Hematopoietic multipotent progenitor cell treated with erythropoietin and hydrocortisone succinate and interleukin-3 and kit ligand, for 15 days (in vitro differentiated cells): ENCODE measurements at regions not wholly inside any gene's neighbourhood (a gene's known extent, or its start where the extent isn't known, plus 50 kb on each side); places are given as distances from the start of the nearest gene placed in this dataset.
"Not testable (repeated sequence)": the region's sequence is repeated elsewhere in the genome, so short reads cannot be mapped to it uniquely, and the experiment has no call there.

Experiments
- DNase-seq: peaks from one replicate; pipeline ENCODE4 v3.0.0-alpha.2; 2015; ENCODE audit warnings: low spot score

DNA sequence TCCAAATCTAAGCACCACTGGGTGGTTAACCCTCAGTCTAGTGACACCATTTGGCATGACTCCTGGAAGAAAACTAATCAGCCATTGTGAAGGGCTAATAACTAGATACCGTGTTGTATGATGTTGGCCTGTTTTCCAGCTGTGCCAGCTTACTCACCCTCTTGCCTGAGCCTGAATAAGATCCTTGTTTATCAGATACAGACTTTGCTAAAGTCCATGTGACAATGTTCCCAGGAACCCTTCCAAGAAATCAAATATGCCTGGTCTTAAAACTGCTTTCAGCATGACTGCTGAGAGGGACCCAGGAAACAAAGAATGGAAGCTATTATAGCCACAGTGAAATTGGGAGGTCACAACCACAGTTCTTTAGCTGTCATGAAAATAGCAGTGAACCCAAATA lies 640.8 kb upstream of the INTU start:
- no peak for DNase-seq

- no peak for DNase-seq
Observed at GRCh38 chr4:126992910-126993309, 639.8 kb upstream of the INTU start.

DNA sequence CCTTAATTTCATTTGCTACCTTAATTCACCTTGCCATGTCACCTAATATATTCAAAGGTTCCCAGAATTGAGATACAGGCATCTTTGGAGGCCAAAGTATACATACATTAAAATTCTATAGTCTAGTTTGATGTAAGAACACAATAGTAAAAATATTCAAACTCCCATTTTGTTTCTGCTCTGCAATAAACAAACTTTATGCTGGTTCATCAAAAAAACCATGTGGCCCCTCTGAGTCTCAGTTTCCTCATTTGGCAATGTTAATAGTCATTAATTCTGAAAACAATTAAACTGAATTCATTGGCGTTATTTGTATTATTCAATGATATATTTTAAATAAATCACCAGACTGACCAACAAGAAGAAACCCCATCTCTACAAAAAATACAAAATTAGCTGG lies 639.4 kb upstream of the INTU start:
- DNase-seq, result no peak

DNA sequence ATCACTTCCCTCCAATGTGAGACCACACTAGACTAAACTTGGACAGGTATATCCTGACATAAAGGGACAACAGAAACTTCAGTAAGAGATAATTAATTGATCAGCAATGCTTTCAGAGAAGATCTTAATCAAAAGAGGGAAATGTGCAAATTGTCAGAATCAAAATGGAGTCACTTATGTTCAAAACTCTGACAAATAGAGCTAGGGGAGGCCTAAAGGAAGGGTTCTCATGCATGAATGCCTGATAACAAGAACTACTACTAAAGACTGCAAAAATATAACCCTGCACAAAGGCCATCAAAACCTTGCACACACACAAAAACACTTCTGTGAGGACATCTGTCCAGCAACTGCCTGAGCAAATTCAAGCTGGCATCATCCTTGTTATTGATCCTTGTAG lies 637.5 kb upstream of the INTU start:
- no peak for DNase-seq

DNA sequence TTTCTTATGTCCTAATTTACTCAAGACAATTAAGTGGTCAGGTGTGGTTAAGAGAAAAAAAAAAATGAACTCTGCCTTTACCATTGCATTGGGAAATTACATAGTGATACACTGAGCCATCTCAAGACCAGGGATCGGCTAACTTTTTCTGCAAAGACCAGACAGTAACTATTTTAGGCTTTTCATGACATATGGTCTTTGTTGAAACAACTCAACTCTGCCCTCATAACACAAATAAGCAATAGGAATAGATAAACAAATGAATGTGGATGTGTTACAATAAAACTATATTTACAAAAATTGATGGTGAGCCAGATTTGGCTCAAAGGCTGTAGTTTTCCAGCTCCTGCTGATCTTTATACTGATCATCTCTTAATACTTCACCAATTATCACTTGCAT lies 632.6 kb upstream of the INTU start:
- no peak for DNase-seq

DNA sequence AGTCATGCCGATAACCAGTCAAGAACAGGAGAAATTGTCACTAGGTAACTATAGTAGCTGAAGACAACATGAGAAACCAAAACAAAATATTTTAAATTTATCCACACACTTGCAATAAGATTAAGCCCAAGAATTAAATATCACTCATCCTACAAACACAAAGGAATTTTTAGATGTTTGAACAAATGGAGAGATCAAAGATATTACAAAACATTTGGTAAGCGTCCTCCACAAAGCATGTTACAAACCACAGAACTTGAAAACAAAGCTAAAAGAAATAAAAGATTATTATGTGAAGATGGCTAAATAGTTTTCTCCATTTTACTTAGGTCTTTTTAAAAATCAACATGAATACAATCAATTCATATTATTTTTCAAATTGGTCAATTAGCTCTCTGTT lies 631.9 kb upstream of the INTU start:
- DNase-seq, result no peak

DNA sequence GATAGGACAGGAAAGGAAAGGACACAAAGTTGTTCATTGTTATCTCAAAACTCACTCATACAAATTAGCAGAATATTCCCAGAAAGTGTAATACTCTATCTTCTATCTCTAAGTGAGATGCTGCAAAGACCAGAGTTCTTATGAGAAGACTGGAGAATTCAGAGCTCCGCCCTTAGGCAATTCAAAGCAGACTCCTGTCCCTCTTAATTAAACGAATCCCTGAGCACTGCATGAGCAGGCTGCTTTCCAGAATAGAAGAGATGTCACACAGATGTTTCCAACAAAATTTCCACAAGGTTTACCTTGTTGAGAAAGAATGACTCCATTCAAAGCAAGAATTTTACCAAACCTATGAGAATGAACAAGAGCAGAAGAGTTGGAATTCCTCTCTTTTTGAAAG lies 630.8 kb upstream of the INTU start:
- DNase-seq, result no peak

DNA sequence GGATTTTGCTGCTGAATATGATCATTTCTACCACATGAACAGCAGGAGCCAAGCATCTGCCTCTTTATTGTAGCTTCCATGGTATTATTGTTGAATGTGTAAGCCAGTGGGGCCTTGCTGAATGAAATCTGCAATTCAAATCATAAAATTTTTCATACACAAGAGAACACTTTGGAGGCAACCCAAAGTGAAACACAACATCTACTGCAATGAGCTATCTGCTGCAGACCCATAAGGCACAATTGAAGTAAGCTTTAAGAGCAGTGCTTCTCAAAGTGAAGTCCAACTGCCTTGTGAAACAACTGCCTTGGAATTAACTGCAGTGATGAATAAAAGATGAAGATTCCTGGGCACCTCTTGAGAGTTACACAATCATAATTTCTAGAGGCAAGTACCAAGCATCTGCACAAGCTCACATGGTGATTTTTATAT lies 626.3 kb upstream of the INTU start:
- no peak for DNase-seq

DNA sequence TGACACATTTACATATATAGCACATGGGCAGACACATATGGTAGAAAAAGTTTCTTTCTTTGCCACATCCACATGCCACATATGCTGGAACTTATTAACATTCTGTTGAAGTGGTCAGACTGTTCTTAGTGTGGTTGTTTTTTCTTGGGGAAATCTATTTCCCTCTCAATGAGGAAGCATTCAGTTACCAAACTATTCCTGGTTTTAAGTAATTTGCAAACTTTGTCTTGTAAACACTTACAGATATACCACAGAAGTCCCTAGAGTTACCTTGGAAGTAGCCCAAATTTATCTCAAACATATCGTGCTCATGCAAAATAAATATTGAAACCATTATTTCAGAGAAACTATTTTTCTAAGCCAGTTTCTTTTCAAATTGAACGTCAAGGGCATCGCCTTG lies 625.5 kb upstream of the INTU start:
- DNase-seq, result no peak

DNA sequence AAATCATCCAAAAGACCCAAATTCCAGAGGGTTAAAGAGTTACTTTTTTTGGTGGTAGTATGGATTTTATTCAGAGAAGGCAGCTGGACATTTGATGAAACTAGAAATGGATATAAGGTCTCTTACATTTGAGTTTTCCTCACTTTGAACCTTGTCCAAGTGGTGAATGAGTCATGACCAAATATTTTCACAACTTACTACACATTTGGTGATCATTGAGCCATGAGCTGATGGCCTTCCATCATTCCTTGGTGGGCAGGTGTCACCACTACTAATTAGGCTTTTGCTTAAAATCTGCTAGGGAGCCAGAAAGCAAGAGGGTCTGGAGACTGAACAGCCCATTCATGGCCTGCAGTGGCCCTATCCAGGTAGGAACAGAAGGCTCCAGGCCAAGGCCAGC lies 620.2 kb upstream of the INTU start:
- DNase-seq, result no peak

- DNase-seq, result no peak
Observed at GRCh38 chr4:127015667-127016117, 617.1 kb upstream of the INTU start.

DNA sequence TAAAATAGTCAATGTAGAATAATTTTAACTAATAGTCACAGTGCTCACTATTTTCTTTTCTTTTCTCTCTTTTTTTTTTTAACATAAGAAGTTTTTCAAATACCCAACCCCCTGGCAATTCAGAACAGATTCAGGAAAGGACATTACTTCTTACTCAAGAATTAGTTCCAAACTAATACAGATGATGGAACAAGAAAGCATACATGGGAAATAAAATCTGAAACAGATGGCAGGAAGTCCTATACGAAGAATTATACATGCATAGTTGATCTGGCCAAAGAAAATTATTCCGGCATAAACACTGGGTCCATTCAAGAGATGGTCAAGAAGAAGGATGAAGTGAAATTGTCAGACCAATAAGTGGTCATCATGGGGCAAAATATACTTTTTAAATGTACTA lies 614.4 kb upstream of the INTU start:
- no peak for DNase-seq

GRCh38 chr4:127020831-127021230 lies 611.9 kb upstream of the INTU start:
- DNase-seq, result not testable (repeated sequence)

- DNase-seq, result no peak
Observed at GRCh38 chr4:127036296-127036695, 596.5 kb upstream of the INTU start.

DNA sequence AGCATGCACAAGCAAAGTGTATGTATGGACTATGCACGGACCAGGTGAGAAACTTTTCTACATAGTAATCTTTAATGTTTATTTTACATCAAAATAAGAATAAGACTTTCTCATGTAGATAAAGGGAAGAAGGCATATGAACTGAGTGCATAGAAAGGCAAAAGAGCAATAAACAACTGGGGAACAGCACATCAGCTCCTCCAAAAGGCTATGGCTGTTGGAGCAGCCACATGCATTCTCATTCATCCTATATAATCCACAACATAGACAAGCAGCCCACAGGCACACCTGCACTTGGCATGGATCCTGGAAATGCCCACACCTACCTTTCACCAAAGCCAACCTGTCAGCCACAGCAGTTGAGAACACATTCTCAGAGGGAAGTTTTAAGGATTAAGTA lies 586.9 kb upstream of the INTU start:
- DNase-seq, result no peak

DNA sequence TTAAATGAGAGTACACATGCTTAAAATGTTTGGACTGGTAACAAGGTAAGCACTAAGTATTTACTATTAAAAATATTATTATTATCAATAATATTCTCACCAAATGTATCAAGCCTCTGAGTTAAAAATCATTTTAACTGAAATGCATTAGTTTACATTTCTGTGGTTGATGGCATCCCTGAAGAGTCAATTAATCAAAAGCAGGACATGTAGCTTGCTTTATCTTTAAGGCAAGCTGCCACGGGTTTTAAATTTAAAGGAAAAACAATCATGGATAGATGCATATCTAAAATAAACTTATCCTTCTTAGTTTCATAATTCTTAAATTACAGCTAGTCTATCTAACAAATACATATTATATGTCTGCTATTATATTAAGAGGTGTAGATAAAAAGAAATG lies 584.8 kb upstream of the INTU start:
- no peak for DNase-seq

DNA sequence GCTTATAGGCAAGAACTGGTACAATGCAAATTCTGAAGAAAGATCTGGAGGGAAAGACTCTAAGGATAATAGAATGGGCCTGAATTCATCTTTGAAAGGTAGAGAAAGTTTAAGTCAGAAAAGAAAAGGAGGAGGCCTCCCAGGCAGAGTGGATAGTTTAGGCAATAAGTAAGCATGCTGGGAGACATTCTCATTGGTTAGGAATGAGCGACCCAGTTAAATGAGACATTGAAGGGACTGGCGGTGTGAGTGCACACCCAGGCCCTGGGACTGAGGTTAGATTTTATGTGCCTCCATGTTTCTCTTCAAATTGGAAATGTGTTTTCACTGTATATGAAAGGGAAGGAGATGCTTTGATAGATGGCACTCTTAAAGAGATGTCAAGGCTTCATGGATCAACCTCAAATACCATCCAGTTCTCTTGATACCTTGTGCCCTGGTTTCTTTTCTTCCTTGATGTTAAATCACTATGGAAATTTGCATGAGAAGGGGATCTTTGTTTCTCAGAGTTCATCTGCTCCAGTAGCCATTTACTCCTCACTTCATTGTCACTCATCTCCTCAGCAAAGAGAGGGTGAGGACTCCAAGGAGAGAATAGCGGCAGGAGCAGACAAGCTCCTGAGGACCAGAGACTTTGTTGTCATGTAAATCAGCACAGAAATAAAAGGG lies 584.2 kb upstream of the INTU start:
- DNase-seq, result no peak

GRCh38 chr4:127049526-127049925 lies 583.2 kb upstream of the INTU start:
- no peak for DNase-seq

- no peak for DNase-seq
Observed at GRCh38 chr4:127052742-127053141, 580.0 kb upstream of the INTU start.

DNA sequence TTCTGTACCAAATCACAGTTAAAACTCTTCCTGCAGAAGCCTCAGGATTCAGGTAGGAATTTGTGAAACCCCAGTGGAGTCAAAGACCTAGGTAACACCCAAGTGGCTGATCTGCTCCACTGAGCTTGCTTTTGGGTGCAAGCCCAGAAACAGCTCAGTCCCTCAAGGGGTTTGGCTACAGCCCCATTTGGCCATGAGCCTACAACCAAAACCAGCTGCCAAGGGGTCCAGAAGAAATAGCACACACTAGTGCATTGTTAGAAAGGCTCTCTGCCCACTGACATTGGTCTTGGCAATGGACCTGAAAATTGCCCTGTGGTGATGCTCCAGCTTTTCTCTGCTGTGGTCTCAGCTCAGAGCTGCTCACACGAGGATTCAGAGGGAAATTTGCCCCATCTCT lies 577.4 kb upstream of the INTU start:
- DNase-seq, result no peak

DNA sequence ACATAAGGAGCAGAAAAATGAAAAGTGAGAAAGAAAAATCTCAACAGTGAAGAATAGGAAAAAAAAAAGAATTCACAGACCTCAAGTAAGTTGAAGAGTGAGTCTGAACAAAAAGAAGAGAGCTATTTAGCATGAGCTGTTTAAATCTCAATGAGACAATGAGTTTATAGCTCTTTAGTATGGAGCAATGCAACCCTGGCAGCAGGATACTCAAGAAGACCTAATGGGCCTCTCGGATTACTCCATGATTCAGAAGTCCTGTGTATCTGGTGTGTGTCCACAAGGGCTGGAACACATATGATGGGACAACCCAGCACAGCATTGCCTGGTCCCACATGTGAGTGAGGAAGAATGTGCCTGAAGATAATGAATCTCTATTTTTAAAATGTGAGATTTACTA lies 563.1 kb upstream of the INTU start:
- DNase-seq, result no peak

DNA sequence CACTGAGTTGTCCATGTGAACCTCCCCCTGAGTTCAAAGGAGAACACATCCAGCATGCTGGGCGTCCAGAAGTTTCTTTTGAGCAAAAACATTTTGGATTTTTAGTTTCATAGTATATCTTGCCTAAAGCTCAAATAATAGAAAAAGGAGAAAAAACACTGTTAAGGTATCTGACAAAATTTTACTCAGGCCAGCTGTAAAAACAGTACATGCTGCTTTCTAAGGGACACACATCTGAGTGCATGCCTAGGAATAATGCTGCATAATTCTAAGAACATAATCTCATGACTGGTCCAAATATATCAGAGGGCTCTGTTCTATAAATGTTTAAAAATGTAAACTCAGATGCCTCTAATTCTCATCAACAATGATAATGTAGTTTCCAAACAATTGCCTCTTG lies 561.3 kb upstream of the INTU start:
- no peak for DNase-seq

GRCh38 chr4:127080141-127080540 lies 552.6 kb upstream of the INTU start:
- DNase-seq, result no peak

DNA sequence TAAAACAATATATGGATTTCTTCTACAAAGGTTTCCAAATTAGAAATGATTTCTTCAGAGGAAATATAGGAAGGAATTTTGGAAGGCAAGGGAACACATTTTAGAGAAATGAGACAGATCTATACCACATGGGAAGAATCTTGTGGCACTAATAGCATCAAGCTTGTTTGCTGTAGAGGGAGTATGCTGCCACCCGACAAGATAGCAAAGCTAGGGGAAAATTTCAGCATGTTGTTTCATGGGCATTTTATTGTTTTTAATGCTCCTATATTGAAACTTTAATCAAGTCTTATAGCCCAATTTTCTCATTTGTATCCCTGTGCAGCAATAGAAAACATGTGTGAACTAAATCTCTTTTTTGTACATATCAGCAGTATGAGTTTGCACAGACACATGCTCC lies 551.7 kb upstream of the INTU start:
- DNase-seq, result no peak

DNA sequence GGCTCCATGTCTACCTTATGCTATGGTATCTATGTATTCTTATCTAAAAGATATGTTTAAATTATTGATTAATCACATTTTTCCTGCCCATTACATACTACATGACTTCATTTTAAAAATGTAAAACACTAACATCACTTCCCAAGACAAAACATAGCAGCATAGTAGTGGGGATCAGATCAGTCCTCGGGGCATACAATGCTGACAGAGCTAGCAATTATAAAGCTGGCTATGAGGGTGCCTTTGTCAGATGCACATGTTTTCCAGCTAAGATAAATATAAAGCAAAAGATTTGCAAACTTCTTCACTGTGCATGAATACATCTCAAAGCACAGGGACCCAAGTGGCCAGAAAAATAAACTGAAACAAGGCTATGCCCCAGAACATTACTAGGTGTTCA lies 549.8 kb upstream of the INTU start:
- DNase-seq, result no peak
